Frontal cortex (tissue), 3 donors: ENCODE measurements at regions not wholly inside any gene's neighbourhood (a gene's known extent, or its start where the extent isn't known, plus 50 kb on each side); places are given as distances from the start of the nearest gene placed in this dataset.
"Not testable (repeated sequence)": the region's sequence is repeated elsewhere in the genome, so short reads cannot be mapped to it uniquely, and the experiment has no call there.

ENCODE experiments used
- DNase-seq, 2 donors: peaks; one replicate each; pipeline ENCODE4 v3.0.0; 2012; ENCODE audit warnings: low spot score in 2 of 2
- FAIRE-seq: peaks from 2 replicates; lab custom pipeline; 2012; peaks lifted over from hg19 to GRCh38; lab: Jason Lieb, UNC
- donor health status: control.
- donor health status: control.
- donor health status: control.

- not testable (repeated sequence) for DNase-seq, FAIRE-seq
These were observed 53.6 kb downstream of the SRGAP2 start for GRCh38 chr1:206256935-206257334.

- FAIRE-seq, result not testable (repeated sequence)
These were observed 58.1 kb downstream of the SRGAP2 start for GRCh38 chr1:206261473-206261872.

GRCh38 chr1:206262424-206262823 lies 59.1 kb downstream of the SRGAP2 start:
- FAIRE-seq, result not testable (repeated sequence)

More at GRCh38 chr1:206261473-206261872, 58.1 kb downstream of the SRGAP2 start:
- DNase-seq, result not testable (repeated sequence)

DNA sequence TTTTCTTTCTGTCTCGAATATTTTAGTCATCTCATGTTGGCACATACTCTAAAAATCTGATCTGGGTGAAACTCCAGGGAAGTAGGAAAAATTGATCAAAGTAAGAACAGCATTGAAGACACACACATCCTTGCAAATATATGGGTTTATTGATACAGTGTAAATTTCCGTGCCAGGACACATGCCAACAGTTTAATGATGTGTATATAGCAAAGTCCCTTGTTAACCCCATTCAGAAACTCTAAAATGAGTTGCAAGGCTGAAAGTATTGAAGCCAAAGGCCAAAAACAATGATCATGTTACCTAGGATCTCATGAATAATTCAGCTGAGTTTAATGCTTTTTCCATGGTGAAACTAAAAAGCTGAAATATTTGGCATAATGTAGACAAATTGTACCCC lies 61.6 kb downstream of the SRGAP2 start:
- not testable (repeated sequence) for DNase-seq, FAIRE-seq

More at GRCh38 chr1:206262424-206262823, 59.1 kb downstream of the SRGAP2 start:
- DNase-seq, result not testable (repeated sequence)

DNA sequence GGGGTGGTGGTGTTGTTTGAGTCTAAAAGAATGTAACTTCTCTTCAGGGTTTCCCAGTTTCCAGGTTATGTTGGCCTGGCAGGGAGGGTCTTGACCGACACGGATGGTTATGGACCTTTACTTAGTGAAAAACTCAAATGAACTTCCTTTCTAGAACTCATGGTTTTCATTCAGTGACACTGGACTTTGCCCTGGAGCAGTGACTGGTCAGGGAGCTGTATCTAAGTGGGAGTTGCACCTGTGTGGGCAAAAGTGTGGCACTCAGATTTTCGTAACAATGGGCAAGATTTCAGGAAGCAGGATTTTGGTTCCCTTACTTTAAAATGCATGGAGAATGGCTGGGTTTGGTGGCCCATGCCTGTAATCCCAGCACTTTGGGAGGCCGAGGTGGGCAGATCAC lies 67.8 kb downstream of the SRGAP2 start:
- not testable (repeated sequence) for DNase-seq, FAIRE-seq

GRCh38 chr1:206273104-206273503 lies 69.8 kb downstream of the SRGAP2 start:
- not testable (repeated sequence) for DNase-seq, FAIRE-seq

- not testable (repeated sequence) for FAIRE-seq, DNase-seq
These were observed 72.8 kb downstream of the SRGAP2 start for GRCh38 chr1:206276143-206276542.

DNA sequence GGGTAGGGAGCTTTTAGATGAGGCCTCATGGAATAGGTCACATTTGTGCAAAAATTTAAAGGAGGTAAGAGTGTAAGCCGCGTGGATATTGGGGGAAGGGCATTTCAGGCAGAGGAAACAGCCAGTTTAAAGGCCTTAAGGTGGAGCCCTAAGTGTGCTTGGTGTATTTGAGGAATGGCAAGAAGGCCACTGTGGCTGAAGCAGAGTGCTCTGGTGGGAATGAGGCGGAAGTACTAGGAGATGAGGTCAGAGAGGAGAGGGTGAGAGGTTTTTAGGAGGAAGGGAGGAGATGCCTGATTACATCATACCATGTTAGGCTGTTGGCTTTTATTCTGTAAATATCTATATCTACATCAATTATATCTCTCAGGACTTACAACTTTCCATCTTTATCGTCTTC lies 75.3 kb downstream of the SRGAP2 start:
- not testable (repeated sequence) for FAIRE-seq, DNase-seq

- FAIRE-seq, DNase-seq: not testable (repeated sequence)
These were observed 77.3 kb downstream of the SRGAP2 start for GRCh38 chr1:206280683-206281082.

GRCh38 chr1:206281912-206282654 lies 78.7 kb downstream of the SRGAP2 start:
- not testable (repeated sequence) for FAIRE-seq, DNase-seq

DNA sequence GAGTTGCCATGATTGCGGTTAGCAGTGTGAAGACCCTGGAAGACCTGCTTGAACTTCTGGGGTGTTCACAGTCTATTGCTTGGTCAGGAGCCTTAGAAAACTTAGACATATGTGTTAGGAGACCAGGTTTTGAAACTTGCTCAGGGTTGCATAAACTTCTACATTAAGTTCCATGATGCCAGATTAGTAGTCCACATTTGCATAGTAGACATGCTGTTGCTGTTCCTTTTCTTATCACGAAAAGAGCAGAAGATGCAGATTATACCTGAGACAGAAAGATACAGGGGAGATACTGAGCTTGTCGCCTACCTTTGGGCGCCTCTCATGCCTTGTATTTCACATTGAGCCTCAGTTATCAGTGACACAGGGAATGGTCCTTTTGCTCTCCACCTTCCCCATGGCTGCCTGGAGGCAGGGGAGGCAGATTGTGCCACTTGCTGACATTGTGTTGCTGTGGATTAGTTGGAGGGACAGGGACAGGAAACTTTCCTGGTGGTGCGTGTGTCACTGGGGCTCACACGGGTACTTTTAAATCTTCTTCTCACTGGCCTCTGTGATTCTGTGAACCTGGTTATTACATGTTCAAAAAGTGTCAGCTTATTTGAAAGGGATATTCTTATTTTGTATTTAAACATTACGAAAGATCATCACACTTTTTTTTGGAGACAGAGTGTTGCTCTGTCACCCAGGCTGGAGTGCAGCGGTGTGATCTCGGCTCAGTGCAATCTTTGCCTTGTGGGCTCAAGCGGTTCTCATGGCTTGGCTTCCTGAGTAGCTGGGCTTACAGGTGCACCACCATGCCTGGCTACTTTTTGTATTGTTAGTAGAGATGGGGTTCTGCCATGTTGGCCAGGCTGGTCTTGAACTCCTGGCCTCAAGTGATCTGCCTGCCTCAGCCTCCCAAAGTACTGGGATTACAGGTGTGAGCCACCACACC lies 82.0 kb downstream of the SRGAP2 start:
- not testable (repeated sequence) for FAIRE-seq

GRCh38 chr1:206287759-206288158 lies 84.4 kb downstream of the SRGAP2 start:
- FAIRE-seq, result not testable (repeated sequence)

More for the DNA sequence above, 82.0 kb downstream of the SRGAP2 start:
- DNase-seq, result not testable (repeated sequence)

DNA sequence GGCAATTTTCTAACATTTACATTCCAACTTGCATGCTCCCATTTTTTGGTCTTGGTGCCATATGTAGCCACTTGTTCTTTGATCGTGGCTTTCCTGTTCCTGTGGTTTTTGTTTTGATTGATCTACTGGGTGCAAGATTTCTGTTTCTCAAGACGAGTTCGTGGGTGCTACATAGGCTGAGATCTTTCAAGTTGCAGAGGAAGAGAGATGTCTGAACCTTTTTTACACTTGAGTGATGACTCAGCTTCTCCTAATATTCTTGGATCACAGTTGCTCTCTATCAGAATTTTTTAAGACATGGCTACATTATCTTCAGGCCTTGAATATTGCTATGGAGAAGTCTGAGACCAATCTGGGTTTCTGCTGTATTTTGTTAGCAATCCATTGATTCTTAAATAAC lies 85.1 kb downstream of the SRGAP2 start:
- DNase-seq, FAIRE-seq: not testable (repeated sequence)

More at GRCh38 chr1:206287759-206288158, 84.4 kb downstream of the SRGAP2 start:
- DNase-seq, result not testable (repeated sequence)

DNA sequence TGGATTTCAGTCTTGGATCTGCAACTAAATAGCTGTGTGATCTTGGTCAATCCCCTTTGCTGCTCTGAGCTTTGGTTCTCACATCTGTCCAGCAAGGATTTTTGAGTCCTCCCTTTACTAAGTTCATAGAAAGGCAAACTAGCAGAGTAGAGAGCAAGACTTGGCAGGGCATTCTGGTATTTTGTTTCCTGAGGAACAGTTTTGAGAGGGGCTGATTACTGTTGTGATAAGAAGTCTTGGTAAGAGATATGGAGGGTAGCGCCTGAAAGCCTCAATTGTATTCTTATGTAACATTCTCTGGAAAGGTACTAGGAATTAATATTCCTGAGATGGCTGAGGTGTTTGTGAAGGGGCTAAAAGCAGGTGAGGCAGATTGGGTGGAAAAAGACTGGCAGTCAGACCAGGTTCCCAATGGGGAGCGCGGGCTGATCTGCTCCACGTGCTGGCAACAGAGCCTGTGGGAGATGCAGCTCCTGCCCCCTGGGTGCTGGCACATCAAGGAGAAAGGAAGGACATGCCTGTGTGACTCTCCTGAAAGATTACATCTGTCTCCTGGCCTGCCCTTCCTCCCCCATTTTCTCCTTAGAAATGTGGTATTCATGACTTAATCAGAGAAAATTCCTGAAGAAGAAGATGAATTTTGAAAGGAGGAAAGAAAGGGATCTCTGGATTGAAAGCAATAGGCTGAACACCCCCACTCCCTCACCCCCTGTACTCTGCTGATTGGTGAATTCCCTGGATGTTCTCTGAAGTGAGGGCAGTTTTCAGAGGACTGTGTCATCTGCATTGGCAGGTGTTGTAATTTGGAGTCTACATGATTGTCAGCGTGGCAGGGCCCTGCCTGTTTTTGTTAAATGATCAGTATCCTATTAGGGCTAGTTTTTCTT lies 94.0 kb downstream of the SRGAP2 start:
- FAIRE-seq, result not testable (repeated sequence)

DNA sequence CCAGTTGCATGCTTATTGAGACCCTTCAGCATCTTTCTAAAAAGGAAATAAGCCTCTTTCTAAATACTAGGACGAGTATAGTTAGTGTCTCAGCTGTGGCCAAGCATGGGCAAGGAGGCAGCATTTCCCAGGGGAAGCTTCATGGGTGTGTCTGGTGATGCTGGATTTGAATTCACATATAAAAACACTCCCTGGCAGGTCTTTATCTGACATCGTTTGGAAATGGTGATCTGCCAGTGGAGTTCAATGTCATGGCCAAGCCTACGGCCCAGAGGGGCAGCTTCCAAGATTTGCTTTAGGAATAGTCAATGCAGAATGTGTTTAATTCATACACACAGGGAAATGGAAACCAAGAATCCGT lies 94.7 kb downstream of the SRGAP2 start:
- not testable (repeated sequence) for DNase-seq, FAIRE-seq

More for the DNA sequence above, 94.0 kb downstream of the SRGAP2 start:
- not testable (repeated sequence) for DNase-seq

DNA sequence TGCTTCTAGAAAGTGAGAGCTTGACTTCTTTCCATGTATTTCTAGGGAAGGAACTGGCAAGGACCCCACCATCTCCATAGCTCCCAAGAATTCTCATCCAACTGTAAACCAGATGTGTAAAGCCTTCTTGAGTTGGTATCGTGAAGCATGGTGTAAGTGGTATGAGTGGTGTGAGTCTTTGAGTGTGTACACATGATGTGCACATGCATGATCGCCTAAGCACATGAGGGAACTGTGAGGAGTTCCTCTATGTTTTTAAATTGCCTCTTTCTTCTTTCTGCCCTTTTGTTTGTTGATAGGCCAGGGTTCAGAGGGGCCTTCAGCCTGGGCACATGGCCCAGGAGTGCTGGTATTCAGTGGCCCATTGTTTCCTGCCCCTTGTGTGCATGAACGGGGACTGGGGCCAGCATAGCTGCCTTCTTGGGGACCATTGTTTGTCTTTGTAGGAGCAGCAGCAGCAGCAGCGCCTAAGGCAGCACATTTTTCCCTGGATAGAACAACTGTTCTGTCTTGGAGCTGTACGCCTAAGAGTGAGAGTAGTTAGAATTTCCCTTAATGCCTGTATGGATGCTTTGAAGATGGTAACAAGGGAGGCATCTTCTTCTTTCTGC lies 95.9 kb downstream of the SRGAP2 start:
- DNase-seq, FAIRE-seq: not testable (repeated sequence)

DNA sequence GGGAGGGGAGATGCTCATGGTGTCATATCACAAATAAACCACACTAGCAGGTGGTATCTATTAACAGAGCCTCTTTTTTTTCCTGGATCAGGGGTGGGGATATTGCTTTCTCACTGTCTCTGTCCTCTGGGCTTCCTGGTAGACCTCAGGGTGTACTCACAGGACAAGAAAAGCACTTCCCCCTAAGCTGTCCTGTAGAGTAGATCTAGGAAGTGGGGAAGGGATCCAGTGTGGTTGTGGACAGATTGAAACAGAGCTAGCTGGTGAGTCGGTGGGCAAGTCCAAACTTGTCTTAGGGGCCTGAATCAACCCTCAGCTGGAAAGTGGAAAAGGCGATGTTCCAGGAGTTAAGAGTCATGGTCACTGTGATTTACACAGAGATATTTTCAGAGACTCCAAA lies 96.6 kb downstream of the SRGAP2 start:
- not testable (repeated sequence) for DNase-seq, FAIRE-seq

DNA sequence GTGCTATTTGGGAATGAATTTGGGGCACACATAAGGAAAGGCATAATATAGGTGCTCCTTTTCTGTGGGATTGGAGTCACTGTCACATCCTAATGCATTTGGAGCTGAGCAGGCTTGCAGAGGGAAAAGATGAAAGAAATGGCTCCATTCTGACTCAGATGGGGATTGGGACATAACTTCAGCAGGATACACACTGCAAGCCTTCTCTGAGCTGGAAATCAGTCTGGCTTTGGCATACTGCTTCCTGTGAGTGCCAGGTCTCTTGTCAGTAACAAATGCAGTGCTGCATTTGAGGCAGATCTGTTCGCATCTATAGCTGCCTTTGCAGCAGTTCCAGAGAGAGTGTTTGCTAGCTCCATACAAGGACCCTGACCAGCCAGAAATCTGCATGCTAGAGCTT lies 98.7 kb downstream of the SRGAP2 start:
- FAIRE-seq, DNase-seq: not testable (repeated sequence)

- DNase-seq, FAIRE-seq: not testable (repeated sequence)
These were observed 104.1 kb downstream of the SRGAP2 start for GRCh38 chr1:206307442-206307841.
